ENCODE measurements at regions not wholly inside any gene's neighbourhood (a gene's known extent, or its start where the extent isn't known, plus 50 kb on each side); places are given as distances from the start of the nearest gene placed in this dataset.
"Not testable (repeated sequence)": the region's sequence is repeated elsewhere in the genome, so short reads cannot be mapped to it uniquely, and the experiment has no call there.

DNA sequence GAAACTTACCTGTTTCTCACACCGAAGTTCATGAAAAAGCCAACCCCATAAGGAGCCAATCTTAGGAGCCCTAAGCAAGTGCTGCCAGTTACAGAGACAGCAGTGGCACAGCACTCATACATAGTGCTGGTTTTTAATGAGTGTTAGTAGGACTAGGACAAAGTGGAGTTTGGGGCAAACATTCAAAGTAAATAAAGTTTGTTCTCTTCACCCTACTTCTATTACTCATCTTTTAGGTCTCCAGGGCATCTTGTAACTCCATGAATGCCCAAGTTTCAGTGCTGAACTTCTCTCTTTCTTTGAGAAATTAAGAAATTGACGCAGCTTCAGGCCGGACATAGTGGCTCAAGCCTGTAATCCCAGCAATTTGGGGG is 584.7 kb downstream of the EBF1 start:
- DNase-seq (ENCODE audit: low read depth), result no peak

DNA sequence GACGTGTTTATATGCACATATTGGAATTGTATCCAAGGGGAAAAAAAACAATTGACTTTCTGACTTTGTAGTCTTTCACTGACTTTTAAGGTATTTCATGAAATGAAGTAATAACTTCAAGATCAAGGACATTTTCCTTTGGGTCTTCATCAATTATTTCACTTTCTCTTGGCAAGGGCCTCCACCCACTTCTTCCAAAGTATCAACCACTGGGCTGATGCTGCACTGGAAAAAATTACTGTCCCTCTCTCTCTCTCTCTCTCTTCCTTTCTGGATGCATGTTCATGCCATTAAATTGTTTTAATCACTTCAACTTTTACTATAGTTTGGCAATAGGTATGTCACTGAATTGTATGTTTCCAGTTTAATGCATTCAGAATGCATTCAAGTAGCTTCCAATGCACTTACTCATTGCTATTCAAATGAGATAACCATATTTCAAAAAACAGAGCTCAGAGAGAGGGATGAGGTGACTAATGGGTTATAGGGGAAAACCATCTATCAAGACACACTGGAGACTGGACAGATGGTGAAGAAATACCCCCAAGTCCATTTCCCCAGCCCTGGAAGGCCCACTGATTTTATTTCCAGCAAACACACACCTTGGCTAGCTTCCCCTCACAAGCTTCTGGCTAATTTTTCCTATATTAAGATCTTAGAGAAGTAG is 585.3 kb downstream of the EBF1 start:
- DNase-seq (ENCODE audit: low read depth), result no peak

DNA sequence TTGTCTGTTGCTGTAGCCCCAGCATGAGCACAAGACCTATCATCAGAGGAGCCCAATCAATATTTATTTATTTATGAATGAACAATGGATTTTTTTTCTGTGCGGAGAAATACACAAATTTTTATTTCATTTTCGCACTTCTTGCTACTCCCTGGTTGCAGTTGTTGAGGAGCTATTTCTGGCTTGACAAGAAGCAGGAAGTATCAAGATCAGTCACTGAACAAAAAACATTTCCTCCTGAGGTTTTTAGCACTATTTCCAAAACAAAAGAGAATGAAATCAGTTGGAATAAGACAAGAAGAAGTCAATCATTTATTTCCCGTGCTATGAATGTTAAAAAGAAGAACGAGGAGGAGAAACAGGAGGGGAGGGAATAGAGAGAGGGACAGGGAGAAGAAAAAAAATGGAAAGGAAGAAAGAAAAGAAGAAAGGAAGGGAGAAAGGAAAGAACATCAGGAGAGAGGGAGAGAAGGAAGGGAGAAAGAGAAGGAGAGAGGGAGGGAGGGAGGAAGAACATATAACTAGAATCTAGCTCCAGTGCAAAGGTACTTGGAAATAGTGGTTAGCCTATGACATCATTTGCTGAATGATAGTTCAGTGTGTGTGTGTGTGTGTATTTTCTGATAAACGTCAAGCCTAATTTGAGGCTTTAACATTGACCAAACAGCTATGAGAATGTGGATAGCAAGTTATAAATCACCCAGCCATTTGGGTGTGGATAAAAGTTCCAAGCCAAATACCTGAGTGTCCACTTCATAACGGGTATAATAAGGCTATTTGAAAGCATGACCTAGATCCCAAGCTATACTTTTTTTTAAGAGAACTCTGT is 586.0 kb downstream of the EBF1 start:
- DNase-seq (ENCODE audit: low read depth), result no peak

DNA sequence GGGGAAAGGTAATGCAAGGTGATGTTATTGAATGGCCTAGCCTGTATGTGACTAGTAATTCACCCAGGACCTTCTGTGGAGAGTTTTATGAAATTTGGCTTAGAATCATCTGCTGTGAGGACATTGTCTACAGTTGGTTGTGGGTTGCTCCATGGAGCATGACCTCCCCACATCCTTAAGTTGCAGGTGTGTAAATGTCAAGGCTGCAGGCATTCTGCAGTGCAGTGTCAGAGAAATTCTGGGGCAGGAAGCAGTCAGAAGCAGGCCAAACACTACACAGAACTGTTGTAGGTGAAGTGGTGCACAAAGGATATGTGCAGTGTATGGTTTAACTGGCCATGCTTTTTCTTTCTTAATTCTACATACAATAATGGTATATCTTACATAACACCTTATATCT is 588.3 kb downstream of the EBF1 start:
- no peak for DNase-seq (ENCODE audit: low read depth)

DNA sequence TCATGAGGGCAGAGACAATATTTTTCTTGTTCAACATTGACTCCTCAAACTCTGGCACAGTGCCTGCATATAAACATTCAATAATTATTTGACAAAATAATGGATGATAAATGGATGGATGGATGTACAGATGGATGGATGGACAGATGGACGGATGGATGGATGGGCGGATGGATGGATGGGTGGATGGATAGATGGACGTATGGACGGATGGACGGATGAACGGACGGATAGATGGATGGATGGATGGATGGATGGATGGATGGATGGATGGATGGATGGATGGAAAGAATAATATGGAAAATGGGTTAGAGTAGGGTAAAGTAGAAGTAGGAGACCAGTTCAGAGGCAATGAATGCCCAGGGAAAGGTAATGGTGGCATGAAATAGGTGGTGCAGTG is 589.2 kb downstream of the EBF1 start:
- no peak for DNase-seq (ENCODE audit: low read depth)

DNA sequence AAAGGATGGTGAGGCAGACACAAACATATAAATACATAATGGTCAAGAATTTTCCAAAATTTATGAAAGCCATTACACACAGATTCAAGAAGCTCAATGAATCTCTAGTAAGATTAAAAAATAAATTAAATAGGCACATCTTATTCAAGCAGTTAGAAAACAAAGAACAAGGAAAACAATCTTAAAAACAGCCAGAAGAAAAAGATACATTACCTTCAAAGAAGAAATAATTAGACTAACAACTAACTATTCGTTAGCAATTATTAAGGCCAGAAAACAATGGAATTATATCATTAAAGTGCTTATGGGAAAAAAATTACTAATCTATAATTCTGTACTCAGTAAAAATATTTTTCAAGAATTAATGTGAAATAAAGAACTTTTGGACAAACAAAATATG is 593.1 kb downstream of the EBF1 start:
- DNase-seq (ENCODE audit: low read depth), result no peak

DNA sequence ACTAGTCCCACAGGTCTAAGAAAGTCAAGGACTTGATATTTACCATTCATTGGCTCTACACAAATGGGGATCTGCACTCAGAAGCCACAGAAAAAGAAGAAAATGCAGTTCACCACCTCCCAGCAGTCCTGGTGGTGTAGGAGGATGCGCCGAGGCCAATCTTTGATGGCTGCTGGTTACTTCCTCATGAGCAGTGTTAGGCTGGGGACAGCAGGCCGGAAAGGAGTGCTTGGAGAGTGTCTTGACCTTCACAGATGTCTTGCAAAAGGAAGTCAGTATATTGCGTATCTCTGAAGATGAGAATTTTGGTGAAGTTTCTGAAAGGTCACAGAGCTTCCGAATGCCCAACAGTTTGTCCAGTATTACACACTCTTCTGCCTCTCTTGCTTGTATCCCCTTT is 597.0 kb downstream of the EBF1 start:
- no peak for DNase-seq (ENCODE audit: low read depth)

DNA sequence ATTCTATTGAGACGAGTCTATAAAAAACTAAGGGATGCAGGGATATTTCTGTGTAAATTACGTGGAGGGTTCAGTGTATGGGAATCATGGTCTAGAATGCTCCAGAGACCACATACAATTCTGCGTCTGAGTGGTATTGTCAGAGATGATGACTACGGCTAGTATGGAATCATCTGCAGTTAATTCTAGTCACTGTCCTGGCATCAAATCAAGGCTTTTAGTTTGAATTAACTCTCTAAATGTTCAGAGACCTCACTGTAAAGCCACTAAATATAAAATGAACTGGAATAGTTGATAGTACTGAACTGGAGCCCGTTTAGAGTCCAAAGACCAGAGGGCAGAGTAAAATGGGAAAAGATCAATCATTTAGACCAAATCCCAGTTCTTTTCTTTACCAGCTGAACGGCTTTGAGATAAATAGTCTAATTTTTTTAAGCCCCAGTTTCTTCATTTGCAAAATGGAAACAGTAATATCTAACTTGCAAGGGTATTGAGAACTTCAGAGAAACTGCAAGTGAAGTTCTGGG is 599.8 kb downstream of the EBF1 start:
- DNase-seq (ENCODE audit: low read depth), result no peak

DNA sequence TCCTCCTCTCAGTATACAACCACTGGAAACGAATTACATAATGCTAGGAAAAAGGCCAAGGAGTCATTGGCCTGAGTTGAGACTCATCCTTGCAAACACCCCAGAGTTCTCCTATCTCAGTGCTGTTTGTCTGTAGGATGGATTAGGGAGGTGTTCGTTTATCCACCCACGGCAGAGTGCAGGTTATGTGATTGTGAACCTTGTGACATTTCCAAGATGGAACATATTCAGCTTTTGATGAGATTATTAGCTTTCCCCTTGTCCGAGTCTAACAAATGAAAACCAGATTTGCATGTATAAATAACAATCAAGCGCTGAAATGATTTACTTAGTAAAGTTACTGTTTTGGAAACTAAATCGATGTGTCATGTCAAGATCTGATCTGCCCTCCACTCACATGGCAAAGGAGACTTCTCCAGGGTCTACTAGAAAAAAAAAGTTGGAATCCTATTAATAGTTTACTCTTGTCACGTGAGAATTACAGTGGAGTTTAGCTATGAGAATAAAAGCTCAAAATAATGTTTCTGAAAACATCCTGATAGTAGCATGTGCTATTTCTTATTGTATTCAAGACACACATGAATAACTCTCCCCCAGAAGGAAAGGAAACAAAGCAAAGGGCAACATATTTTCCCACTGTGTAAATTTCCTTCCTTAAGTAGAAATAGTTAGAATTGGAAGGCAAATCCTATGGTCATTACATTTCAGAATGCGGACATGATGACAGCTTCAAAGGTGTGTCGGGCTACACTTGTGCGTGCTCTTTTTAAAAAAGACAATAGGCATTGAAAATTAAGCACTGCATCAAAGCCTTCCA is 600.4 kb downstream of the EBF1 start:
- no peak for DNase-seq (ENCODE audit: low read depth)

DNA sequence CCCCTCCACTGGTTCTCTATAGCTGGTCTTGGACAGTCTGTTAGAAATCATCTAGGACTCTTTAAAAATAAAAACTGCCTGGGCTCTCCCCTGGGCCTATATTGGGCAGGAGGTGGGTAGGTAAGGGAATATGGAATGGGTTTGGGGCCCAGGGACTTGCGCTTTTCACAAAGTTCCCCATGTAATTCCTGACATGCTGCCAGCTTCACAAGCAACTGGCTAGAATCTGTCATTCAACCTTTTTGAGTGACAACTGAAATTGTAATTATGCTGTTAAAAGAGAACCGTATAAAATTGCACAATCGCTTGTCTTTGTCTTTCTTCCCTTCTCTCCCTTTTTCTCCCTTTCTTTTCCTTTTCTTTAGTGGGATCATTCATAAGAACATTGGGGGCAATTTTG is 603.1 kb downstream of the EBF1 start:
- DNase-seq (ENCODE audit: low read depth), result no peak

DNA sequence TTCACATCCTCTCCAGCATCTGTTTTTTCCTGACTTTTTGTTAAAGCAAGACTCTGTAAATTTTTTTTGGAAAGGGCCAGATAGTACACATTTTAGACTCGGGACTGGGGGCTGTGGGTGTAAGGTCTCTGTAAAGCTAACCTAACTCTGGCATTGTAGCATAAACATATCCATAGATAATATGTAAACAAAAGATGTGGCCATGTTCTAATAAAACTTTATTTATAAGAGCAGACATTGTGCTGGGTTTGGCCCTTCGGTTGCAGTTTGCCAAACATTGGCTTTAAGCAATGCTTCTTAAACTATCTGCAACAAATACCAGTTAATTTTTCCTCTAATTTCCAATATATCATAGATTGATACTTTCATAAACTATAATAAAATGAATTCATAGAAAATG is 605.2 kb downstream of the EBF1 start:
- no peak for DNase-seq (ENCODE audit: low read depth)

DNA sequence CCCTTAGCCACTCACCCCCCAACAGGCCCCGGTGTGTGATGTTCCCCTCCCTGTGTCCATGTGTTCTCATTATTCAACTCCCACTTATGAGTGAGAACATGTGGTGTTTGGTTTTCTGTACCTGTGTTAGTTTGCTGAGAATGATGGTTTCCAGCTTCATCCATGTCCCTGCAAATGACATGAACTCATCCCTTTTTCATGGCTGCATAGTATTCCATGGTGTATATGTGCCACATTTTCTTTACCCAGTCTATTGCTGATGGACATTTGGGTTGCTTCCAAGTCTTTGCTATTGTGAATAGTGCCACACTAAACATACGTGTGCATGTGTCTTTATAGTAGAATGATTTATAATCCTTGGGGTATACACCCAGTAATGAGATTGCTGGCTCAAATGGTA is 605.7 kb downstream of the EBF1 start:
- not testable (repeated sequence) for DNase-seq (ENCODE audit: low read depth)

DNA sequence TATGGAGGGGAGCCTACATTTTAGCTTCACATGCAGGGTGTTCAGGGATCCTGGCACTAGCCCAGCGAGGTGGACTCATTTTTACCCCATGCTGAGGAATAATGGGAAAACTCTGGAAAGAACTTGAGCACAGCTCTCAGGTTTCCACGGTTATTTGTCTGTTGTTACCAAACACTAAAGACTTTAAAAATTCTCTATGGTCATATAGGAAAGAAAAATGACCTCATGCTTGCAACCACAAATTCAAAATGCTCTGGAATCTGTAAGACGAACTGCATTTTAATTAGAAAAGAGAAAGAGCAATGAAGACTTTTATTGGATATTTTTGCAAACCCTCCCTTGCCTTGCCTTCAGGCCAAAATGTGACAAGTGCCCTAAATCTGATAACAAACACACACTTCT is 606.9 kb downstream of the EBF1 start:
- no peak for DNase-seq (ENCODE audit: low read depth)

DNA sequence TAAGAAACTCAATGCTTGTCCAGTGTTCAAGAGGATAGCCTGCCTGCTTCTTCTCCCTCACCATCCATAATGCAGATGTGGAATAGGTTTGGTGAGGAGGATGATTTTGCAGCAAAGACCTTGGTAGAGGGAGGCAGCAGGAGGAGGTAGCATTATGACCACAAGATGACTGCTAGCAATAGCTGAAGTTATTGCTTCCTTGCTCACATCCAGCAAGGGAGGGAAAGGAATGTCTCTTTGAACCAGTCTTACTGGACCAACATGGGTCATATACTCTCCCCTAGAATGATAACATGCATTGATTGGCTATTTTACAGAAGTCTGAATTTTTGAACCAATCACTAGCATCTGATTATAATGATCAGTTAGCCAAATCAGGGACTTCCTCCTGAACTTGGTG is 607.6 kb downstream of the EBF1 start:
- no peak for DNase-seq (ENCODE audit: low read depth)

DNA sequence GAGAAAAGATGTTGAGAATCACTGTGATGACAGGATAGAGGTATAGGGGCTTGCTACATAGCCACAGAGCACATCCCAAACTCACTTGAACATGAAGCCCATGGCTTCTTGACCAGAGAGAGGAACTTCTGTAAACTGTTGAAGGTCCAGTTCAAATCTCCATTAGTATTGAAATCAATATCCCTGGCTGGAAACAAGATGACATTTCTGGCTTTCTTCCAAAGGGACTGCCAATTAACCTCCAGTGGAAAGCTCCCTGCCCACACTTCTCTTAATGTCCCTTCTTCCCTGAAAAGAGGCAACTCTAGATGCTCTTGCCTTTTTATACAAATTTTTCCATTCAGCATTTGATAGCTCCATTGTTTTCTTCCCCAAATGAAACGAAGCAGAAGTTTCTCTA is 612.1 kb downstream of the EBF1 start:
- DNase-seq (ENCODE audit: low read depth), result no peak

DNA sequence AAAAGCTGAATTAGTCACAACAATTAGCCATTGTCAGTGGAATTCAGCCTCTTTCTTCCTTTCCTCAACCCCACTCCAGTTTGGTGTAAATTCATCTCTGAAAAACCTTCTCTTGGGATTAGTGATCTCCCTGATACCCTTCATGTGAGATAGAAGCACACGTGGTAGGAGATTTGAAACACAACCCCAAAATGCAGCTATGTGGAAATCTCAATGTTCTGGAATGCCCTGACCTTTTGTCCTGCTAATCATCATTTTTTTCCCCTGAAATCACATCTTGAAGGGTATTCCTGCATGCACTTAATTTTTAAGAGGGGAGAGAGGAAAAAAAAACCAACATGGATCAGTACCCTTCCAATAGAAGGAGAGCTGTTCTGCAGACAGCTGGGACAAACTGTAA is 612.6 kb downstream of the EBF1 start:
- no peak for DNase-seq (ENCODE audit: low read depth)

DNA sequence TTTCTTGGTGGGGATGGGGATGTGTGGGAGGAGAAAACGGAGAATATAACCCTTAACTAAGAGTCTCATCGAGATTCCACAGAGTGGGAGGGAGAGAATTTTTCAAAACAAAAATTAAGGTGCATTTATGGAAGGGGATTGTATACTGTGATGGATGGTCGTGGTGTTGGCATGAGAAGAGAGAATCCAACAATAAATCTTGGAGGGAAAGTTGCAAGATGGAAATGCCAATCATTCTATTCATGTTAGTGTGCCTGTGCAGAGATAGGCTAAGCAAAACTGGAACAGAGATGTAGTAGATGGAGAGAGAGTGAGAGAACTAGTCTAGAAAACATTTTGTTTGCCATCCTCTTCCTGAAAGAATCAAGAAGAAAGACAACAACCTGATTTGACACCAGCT is 613.1 kb downstream of the EBF1 start:
- DNase-seq (ENCODE audit: low read depth), result no peak

DNA sequence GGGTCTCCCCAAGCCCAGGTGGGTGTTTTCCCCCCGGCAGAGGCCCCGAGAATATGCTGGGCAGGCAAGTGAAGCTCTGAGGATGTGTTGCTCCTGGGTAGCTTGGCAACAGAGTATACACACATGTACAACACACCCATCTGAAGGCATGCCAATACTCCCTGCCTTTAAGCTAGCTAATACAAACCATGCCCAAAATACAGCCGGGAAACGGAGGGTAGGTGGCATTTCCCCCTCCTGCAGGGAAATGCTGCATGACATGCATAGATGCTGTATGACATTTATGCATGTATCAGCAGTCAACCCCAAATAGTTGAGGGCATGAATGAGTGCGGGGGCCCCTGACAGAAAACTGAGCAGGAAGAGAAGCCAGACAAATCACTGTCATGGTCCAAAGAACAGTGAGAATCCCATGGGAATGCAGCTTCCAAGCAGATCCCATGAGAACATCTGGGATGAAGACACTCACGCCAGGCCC is 614.1 kb downstream of the EBF1 start:
- no peak for DNase-seq (ENCODE audit: low read depth)

DNA sequence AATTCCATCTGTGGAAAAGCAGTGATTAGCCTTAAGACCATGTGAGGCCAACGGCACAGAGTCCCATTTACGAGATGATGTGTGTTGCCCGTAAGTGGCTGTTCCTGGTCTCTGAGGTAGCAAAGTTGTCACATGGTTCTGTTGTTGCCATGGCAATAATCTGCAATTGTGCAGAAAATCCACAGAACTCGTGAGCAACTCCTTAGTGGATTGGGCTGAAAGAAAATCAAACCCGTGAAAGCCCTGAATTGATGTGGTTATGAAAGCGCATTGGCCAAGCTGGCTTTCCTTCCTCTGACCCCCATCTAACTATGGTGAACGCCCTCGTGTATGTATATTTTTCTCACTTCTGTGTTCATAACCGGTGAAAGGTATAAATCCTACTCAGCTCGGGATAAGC is 614.7 kb downstream of the EBF1 start:
- no peak for DNase-seq (ENCODE audit: low read depth)

DNA sequence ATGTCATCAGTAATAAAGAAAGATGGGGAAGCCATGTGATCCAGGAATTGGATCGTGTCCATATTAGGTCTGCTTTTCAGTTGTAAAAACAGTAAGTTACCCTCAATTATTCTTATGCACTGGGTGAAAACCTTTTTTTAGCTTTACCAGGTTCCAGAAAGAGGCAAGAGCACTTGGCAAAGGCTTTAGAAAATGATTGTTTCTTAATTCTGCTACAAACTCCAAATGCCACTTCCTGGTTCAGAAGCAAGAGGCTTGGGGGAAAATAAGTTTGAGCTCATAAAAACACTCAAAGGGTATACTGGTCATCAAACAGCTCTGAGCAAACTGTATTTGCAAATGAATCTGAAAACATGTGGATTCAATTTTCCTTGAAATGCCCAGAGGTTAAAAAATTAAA is 615.6 kb downstream of the EBF1 start:
- no peak for DNase-seq (ENCODE audit: low read depth)

DNA sequence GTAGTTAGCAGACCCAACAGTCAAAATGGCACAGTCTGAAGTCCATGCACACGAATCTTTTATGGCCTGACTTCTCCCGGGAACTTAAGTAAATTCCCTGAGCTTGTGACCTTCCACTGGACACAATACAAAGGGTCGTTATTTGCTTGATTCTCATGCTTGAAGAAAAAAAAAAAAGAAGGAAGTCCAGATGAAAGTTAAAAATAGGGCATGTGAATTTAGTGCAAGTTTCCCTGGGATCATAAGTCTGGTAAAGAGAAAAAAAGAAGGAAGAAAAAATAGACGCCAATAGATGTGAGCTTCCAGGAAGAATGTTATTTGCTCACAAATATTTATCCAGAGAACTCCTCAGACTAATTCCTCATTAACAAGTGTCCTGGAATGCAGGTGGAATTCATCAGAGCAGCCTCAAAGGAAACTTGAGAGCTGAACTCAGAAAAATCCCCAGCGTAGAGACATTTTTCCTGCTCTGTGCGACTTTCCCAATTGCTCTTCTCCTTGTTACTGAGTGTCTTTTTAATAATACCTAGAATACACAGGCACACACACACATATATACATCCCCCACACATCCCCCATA is 616.3 kb downstream of the EBF1 start:
- no peak for DNase-seq (ENCODE audit: low read depth)

DNA sequence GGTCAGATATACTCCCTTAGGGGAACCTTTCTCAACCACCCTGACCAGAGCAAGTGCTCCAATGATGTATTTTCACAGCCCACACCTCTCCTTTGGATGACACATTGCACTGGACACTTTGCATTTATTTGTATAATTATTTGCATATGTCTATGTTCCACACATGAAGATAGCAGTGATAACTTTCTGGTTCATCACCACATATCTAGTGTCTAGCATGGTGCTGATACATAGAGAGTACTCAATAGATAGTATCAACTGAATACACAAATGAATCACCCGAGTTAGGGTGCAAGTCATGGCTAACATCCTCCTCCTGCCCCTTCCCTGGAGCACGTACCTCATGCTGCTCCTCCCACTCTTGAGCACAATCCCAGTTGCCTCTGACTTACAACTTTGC is 617.6 kb downstream of the EBF1 start:
- DNase-seq (ENCODE audit: low read depth), result no peak
